ENCODE measurements at regions not wholly inside any gene's neighbourhood (a gene's known extent, or its start where the extent isn't known, plus 50 kb on each side); places are given as distances from the start of the nearest gene placed in this dataset.

GRCh38 chr6:76708641-76709331 is 636.3 kb upstream of the IMPG1 start:
- TF ChIP-seq POLR2A (IDR thresholded peaks at IDR 0.05; ENCODE audit: low read depth, low read length), result no peak
- TF ChIP-seq POLR2AphosphoS5 (IDR thresholded peaks at IDR 0.05; ENCODE audit: low read depth, low read length), result no peak
